Prostate gland (tissue), 2 donors: ENCODE measurements at regions not wholly inside any gene's neighbourhood (a gene's known extent, or its start where the extent isn't known, plus 50 kb on each side); places are given as distances from the start of the nearest gene placed in this dataset.

Experiments
- CTCF ChIP-seq, 4 experiments: fragments of 200-600 bp in 2 of 4; fragments of 450-650 bp in 2 of 4; sonication (generic) in 2 of 4; IDR thresholded peaks; 1 replicate in 3 of 4; 2 replicates in 1 of 4; pipeline ENCODE4 v1.5.1; 2016 to 2019; ENCODE audit warnings: antibody characterized with exemption in 4 of 4, mild to moderate bottlenecking in 2 of 4, moderate library complexity in 2 of 4
- POLR2A ChIP-seq: fragments of 450-650 bp; IDR thresholded peaks from one replicate; pipeline ENCODE4 v1.6.1; 2016; ENCODE audit warnings: antibody characterized with exemption, mild to moderate bottlenecking

- TF ChIP-seq CTCF (IDR thresholded peaks at IDR 0.05) = no peak
- no peak for TF ChIP-seq POLR2A
Measured at GRCh38 chrX:68930542-68931317, 101.9 kb downstream of the EFNB1 start.
